Natural killer cell (primary cell): ENCODE measurements at regions not wholly inside any gene's neighbourhood (a gene's known extent, or its start where the extent isn't known, plus 50 kb on each side); places are given as distances from the start of the nearest gene placed in this dataset.

Experiments used
- ATAC-seq, 3 donors: fragments of 150-1000 bp in 2 of 3; fragments of 200-7000 bp in 1 of 3; cut with Tn5 transposase; 1 replicate in 1 of 3; 2 replicates in 2 of 3; pipeline ENCODE4 v1.10.0; 2021; ENCODE audit warnings: mild to moderate bottlenecking in 2 of 3, moderate library complexity in 2 of 3
- DNase-seq, 2 donors: peaks; one replicate each; pipeline versions ENCODE4 v3.0.0 to v3.0.0-alpha.2; 2013 to 2021; ENCODE audit warnings: mixed read lengths in 1 of 2
- H3K27ac ChIP-seq: one replicate; pipeline ENCODE4 v1.5.1; 2013; ENCODE audit warnings: mild to moderate bottlenecking, low read length
- H3K27me3 ChIP-seq: one replicate; pipeline ENCODE4 v1.6.1; 2013; ENCODE audit warnings: low read length; ENCODE audit not compliant: control insufficient read depth, insufficient read depth
- H3K36me3 ChIP-seq: one replicate; pipeline ENCODE4 v1.6.1; 2013; ENCODE audit warnings: low read length; ENCODE audit not compliant: control insufficient read depth, insufficient read depth
- H3K4me1 ChIP-seq: one replicate; pipeline ENCODE4 v1.6.1; 2013; ENCODE audit warnings: low read length; ENCODE audit not compliant: control insufficient read depth, insufficient read depth
- H3K4me3 ChIP-seq: one replicate; pipeline ENCODE4 v1.5.1; 2013; ENCODE audit warnings: low read length
- H3K9me3 ChIP-seq: one replicate; pipeline ENCODE4 v1.6.1; 2013; ENCODE audit warnings: low read length; ENCODE audit not compliant: control insufficient read depth, insufficient read depth
- H3K27ac Mint-ChIP-seq, 2 donors: one replicate each; pipeline ENCODE4 v1.8.0; 2022; ENCODE audit warnings: mild to moderate bottlenecking in 2 of 2, mixed read lengths in 2 of 2, moderate library complexity in 1 of 2
- H3K27me3 Mint-ChIP-seq, 2 donors: one replicate each; pipeline ENCODE4 v1.8.0; 2022; ENCODE audit warnings: low read depth in 2 of 2, mixed read lengths in 2 of 2
- H3K36me3 Mint-ChIP-seq: one replicate; pipeline ENCODE4 v1.8.0; 2022; ENCODE audit warnings: mixed read lengths
- H3K4me1 Mint-ChIP-seq, 2 donors: one replicate each; pipeline ENCODE4 v1.8.0; 2022; ENCODE audit warnings: mixed read lengths in 2 of 2
- H3K4me3 Mint-ChIP-seq: one replicate; pipeline ENCODE4 v1.8.0; 2022; ENCODE audit warnings: mild to moderate bottlenecking, moderate library complexity, mixed read lengths
- H3K9me3 Mint-ChIP-seq, 2 donors: one replicate each; pipeline ENCODE4 v1.8.0; 2022; ENCODE audit warnings: mixed read lengths in 2 of 2
- CTCF ChIP-seq: fragments of 200-600 bp; IDR thresholded peaks from one replicate; pipeline ENCODE4 v1.8.0; 2022; ENCODE audit warnings: antibody characterized with exemption
- WGBS: methylation state at CpG from one replicate; pipeline ENCODE4 v1.1.7; 2013; ENCODE audit warnings: missing lambda C conversion rate; ENCODE audit not compliant: insufficient coverage; 5-methylcytosine and 5-hydroxymethylcytosine counted together
- intact Hi-C: fragments of 100-400 bp; cut with micrococcal nuclease; formaldehyde crosslinking; loops from one replicate; pipeline ENCODE4 v1.14.2; 2022

DNA sequence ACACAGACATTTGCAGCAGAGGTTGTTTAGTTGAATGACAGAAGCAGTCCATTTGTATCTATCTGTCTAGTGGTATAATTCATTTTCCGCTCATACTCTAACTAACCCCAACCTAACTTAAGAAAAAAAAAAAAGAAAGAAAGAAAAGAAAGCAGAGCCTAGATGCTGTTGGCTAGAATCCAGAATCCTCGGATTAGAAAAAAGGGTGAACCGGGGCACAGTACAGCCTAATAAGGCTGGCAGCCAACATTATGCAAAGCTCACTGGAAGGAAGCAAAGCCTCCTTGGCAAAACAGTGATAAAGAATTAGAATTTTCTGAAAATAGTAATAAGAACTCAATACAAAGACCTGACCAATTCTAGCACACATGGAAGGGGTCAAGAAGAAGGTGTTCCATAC lies 640.8 kb downstream of the TUSC7 start:
- WGBS = 41% methylated on average over 2 of the region's 3 CpGs
- no peak overlapping the region for H3K27ac ChIP-seq
- no peaks in the 10 kb centered on the region for H3K4me1 ChIP-seq
- H3K27me3 ChIP-seq = no peaks in the 10 kb centered on the region
- Mint-ChIP-seq H3K4me3 (no peak overlapping the region), H3K36me3 (no peaks in the 10 kb centered on the region), H3K4me1 (no peaks in the 10 kb centered on the region), H3K27me3 (no peaks in the 10 kb centered on the region), H3K27ac (no peak overlapping the region), H3K9me3 (peaks cover 12% of the 10 kb centered on the region in 2 donors)
- no peak for ATAC-seq
- TF ChIP-seq CTCF = no peak
- no peaks in the 10 kb centered on the region for H3K36me3 ChIP-seq
- intact Hi-C loops = no loop called here
- no peak overlapping the region for H3K4me3 ChIP-seq
- DNase-seq = no peak
- no peaks in the 10 kb centered on the region for H3K9me3 ChIP-seq

DNA sequence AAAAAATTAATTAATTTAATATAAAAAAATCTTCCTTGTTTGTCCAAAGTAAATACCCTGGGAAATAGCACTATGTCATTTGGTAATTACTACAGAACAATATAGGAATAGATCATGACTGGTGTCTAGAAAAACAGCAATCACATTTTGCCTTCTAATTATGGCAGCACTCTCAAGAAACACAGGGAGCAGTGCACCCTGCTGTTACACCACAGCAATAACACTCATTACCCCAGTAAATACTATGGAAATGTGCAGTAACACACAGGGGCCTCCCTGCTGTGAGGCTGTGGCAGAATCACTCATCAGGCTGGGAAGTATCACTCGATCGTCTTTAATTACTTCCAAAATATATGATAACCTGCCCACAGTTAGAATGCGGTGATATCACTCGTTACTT lies 646.0 kb downstream of the TUSC7 start:
- H3K4me1 Mint-ChIP-seq = no peaks in the 10 kb centered on the region
- 100% methylated on average over 2 of the region's 4 CpGs for WGBS

GRCh38 chr3:117356091-117356705 lies 646.6 kb downstream of the TUSC7 start:
- no peak for TF ChIP-seq CTCF
- intact Hi-C loops = no loop called here
- Mint-ChIP-seq H3K27ac (no peak overlapping the region), H3K4me1 (no peaks in the 10 kb centered on the region), H3K27me3 (no peaks in the 10 kb centered on the region), H3K4me3 (no peak overlapping the region), H3K9me3 (peaks cover 4 to 6% of the 10 kb centered on the region in 2 donors), H3K36me3 (no peaks in the 10 kb centered on the region)
- DNase-seq (no peak), ATAC-seq (no peak)
- H3K36me3 ChIP-seq = no peaks in the 10 kb centered on the region
- H3K4me1 ChIP-seq = no peaks in the 10 kb centered on the region
- H3K4me3 ChIP-seq = no peak overlapping the region
- H3K27ac ChIP-seq = no peak overlapping the region
- 78% methylated on average over 2 of the region's 4 CpGs for WGBS
- H3K9me3 ChIP-seq = no peaks in the 10 kb centered on the region
- H3K27me3 ChIP-seq = no peaks in the 10 kb centered on the region

More for the DNA sequence above, 646.0 kb downstream of the TUSC7 start:
- Mint-ChIP-seq H3K27me3 (no peaks in the 10 kb centered on the region), H3K36me3 (no peaks in the 10 kb centered on the region), H3K9me3 (peaks cover 2 to 6% of the 10 kb centered on the region in 2 donors), H3K27ac (no peak overlapping the region), H3K4me3 (no peak overlapping the region)
- Histone ChIP-seq H3K9me3 (no peaks in the 10 kb centered on the region), H3K4me1 (no peaks in the 10 kb centered on the region), H3K36me3 (no peaks in the 10 kb centered on the region), H3K27ac (no peak overlapping the region), H3K4me3 (no peak overlapping the region), H3K27me3 (no peaks in the 10 kb centered on the region)
- intact Hi-C loops = no loop called here
- DNase-seq (no peak), ATAC-seq (no peak)
- TF ChIP-seq CTCF = no peak

DNA sequence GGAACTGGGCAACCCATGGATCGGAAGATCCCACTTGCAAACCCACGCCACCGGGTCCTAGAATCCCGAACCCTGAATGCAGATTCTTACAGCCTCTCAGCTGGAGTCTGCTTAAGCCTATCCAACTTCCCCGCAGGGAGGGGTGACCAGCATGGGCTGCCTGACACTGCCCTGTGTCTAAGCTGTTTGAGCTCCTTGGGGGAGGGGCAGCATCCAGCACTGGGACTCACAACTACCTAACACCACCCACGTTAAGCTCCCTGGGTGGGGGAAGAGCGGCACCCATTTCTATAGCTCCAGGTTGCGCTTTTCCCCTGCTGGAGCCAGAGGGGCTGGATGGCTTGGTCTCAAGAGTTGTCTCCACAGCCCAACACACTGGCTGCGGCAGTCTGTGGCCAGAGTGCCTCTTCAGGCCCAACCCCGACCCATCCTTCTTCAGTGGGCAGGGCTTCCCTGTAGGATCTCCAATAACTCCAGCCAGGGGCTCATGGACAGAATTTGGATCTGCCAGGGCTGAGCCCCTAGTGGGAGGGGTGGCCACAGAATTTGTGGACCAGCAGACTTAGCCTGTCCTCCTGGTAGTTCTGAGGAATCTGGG lies 649.2 kb downstream of the TUSC7 start:
- WGBS = 91% methylated on average over 10 of the region's 10 CpGs
- Histone ChIP-seq H3K36me3 (no peaks in the 10 kb centered on the region), H3K4me3 (no peak overlapping the region), H3K9me3 (no peaks in the 10 kb centered on the region), H3K27me3 (no peaks in the 10 kb centered on the region), H3K27ac (no peak overlapping the region), H3K4me1 (no peaks in the 10 kb centered on the region)
- Mint-ChIP-seq H3K4me3 (no peak overlapping the region), H3K27me3 (no peaks in the 10 kb centered on the region), H3K4me1 (no peaks in the 10 kb centered on the region), H3K9me3 (peaks cover 7 to 10% of the 10 kb centered on the region in 2 donors), H3K27ac (no peak overlapping the region), H3K36me3 (peaks cover 5% of the 10 kb centered on the region)
- no peak for DNase-seq
- intact Hi-C loops = no loop called here
- no peak for ATAC-seq
- no peak for TF ChIP-seq CTCF
